ENCODE measurements at regions not wholly inside any gene's neighbourhood (a gene's known extent, or its start where the extent isn't known, plus 50 kb on each side); places are given as distances from the start of the nearest gene placed in this dataset.

GRCh38 chr4:107482546-107482945 is 237.5 kb downstream of the PAPSS1 start:
- Histone ChIP-seq H3K9me3 (peaks cover 0 to 25% (median 17%) of the 10 kb centered on the region in 3 donors), H3K4me3 (no peak overlapping the region), H3K27me3 (no peaks in the 10 kb centered on the region), H3K4me1 (no peaks in the 10 kb centered on the region), H3K27ac (no peak overlapping the region), H3K36me3 (no peaks in the 10 kb centered on the region)
- no peak for TF ChIP-seq CTCF (IDR thresholded peaks at IDR 0.05)
- DNase-seq = no peak
- intact Hi-C loops (cut with DNase I; ENCODE audit: low total_unique reads) = no loop called here

GRCh38 chr4:107478327-107478980 is 241.6 kb downstream of the PAPSS1 start:
- intact Hi-C loops (cut with DNase I; ENCODE audit: low total_unique reads) = no loop called here
- no peak for TF ChIP-seq CTCF (IDR thresholded peaks at IDR 0.05)
- no peak overlapping the region for H3K4me3 ChIP-seq
- H3K36me3 ChIP-seq = no peaks in the 10 kb centered on the region
- H3K27ac ChIP-seq = no peak overlapping the region
- H3K27me3 ChIP-seq = no peaks in the 10 kb centered on the region
- peaks cover 0 to 25% (median 17%) of the 10 kb centered on the region in 3 donors for H3K9me3 ChIP-seq
- DNase-seq = no peak
- no peaks in the 10 kb centered on the region for H3K4me1 ChIP-seq

GRCh38 chr4:107473126-107473525 is 246.9 kb downstream of the PAPSS1 start:
- intact Hi-C loops (cut with DNase I; ENCODE audit: low total_unique reads) = no loop called here
- Histone ChIP-seq H3K27me3 (no peaks in the 10 kb centered on the region), H3K27ac (no peak overlapping the region), H3K4me1 (no peaks in the 10 kb centered on the region), H3K36me3 (no peaks in the 10 kb centered on the region), H3K4me3 (no peak overlapping the region), H3K9me3 (no peaks in the 10 kb centered on the region)
- TF ChIP-seq CTCF (IDR thresholded peaks at IDR 0.05) = no peak
- no peak for DNase-seq

GRCh38 chr4:107472265-107472948 is 247.6 kb downstream of the PAPSS1 start:
- Histone ChIP-seq H3K9me3 (no peaks in the 10 kb centered on the region), H3K27me3 (no peaks in the 10 kb centered on the region), H3K36me3 (no peaks in the 10 kb centered on the region), H3K4me3 (no peak overlapping the region), H3K4me1 (no peaks in the 10 kb centered on the region), H3K27ac (no peak overlapping the region)
- no peak for TF ChIP-seq CTCF (IDR thresholded peaks at IDR 0.05)
- intact Hi-C loops (cut with DNase I; ENCODE audit: low total_unique reads) = no loop called here
- no peak for DNase-seq

- no peaks in the 10 kb centered on the region for H3K27me3 ChIP-seq
- no peak for DNase-seq
- H3K4me3 ChIP-seq = no peak overlapping the region
- TF ChIP-seq CTCF (IDR thresholded peaks at IDR 0.05) = no peak
- no peaks in the 10 kb centered on the region for H3K9me3 ChIP-seq
- H3K4me1 ChIP-seq = no peaks in the 10 kb centered on the region
- no peaks in the 10 kb centered on the region for H3K36me3 ChIP-seq
- intact Hi-C loops (cut with DNase I; ENCODE audit: low total_unique reads) = no loop called here
- no peak overlapping the region for H3K27ac ChIP-seq
Observed at GRCh38 chr4:107470173-107470572, 249.9 kb downstream of the PAPSS1 start.
